Mesendoderm (in vitro differentiated cells): ENCODE measurements at regions not wholly inside any gene's neighbourhood (a gene's known extent, or its start where the extent isn't known, plus 50 kb on each side); places are given as distances from the start of the nearest gene placed in this dataset.

Experiments used
- DNase-seq: peaks from one replicate; pipeline ENCODE4 v3.0.0; 2013
- H2AK5ac ChIP-seq: 2 replicates; pipeline ENCODE4 v1.6.1; 2013; ENCODE audit warnings: low read length, inconsistent platforms
- H2BK120ac ChIP-seq: 2 replicates; pipeline ENCODE4 v1.6.1; 2013; ENCODE audit warnings: low read depth, mild to moderate bottlenecking, low read length, moderate library complexity, mixed read lengths
- H2BK15ac ChIP-seq: replicated peaks from 2 replicates; pipeline ENCODE4 v1.6.1; 2013; ENCODE audit warnings: low read depth, mild to moderate bottlenecking, moderate library complexity
- H2BK5ac ChIP-seq: 2 replicates; pipeline ENCODE4 v1.6.1; 2013; ENCODE audit warnings: low read length, inconsistent platforms
- H3K18ac ChIP-seq: 2 replicates; pipeline ENCODE4 v1.6.1; 2013; ENCODE audit warnings: mild to moderate bottlenecking, low read length, mixed read lengths
- H3K23ac ChIP-seq: one replicate; pipeline ENCODE4 v1.6.1; 2013; ENCODE audit warnings: low read length
- H3K27ac ChIP-seq: 2 replicates; pipeline ENCODE4 v1.5.1; 2013; ENCODE audit warnings: low read depth, mild to moderate bottlenecking, inconsistent platforms, low read length, moderate library complexity
- H3K27me3 ChIP-seq: 2 replicates; pipeline ENCODE4 v1.6.1; 2013; ENCODE audit warnings: low read length, control low read depth, mild to moderate bottlenecking, inconsistent platforms; ENCODE audit not compliant: insufficient read depth, poor library complexity
- H3K36me3 ChIP-seq: 2 replicates; pipeline ENCODE4 v1.6.1; 2013; ENCODE audit warnings: low read length, inconsistent platforms; ENCODE audit not compliant: control insufficient read depth, insufficient read depth
- H3K4ac ChIP-seq: one replicate; pipeline ENCODE4 v1.6.1; 2013; ENCODE audit warnings: low read depth, mild to moderate bottlenecking, low read length, moderate library complexity
- H3K4me1 ChIP-seq: 2 replicates; pipeline ENCODE4 v1.6.1; 2013; ENCODE audit warnings: low read depth, low read length, inconsistent platforms; ENCODE audit not compliant: control insufficient read depth
- H3K4me2 ChIP-seq: 2 replicates; pipeline ENCODE4 v1.6.1; 2013; ENCODE audit warnings: low read length
- H3K4me3 ChIP-seq: 2 replicates; pipeline ENCODE4 v1.5.1; 2013; ENCODE audit warnings: mild to moderate bottlenecking, low read length
- H3K56ac ChIP-seq: one replicate; pipeline ENCODE4 v1.6.1; 2013; ENCODE audit warnings: low read length
- H3K79me1 ChIP-seq: 2 replicates; pipeline ENCODE4 v1.6.1; 2013; ENCODE audit warnings: low read length, inconsistent platforms
- H3K79me2 ChIP-seq: 2 replicates; pipeline ENCODE4 v1.6.1; 2013; ENCODE audit warnings: mild to moderate bottlenecking, low read length; ENCODE audit not compliant: control insufficient read depth, insufficient read depth
- H3K9ac ChIP-seq: 2 replicates; pipeline ENCODE4 v1.6.1; 2013; ENCODE audit warnings: low read length, inconsistent platforms
- H4K5ac ChIP-seq: one replicate; pipeline ENCODE4 v1.6.1; 2013; ENCODE audit warnings: low read length
- H4K8ac ChIP-seq: one replicate; pipeline ENCODE4 v1.6.1; 2013; ENCODE audit warnings: low read depth, mild to moderate bottlenecking, control low read depth, low read length, moderate library complexity
- WGBS: extraction: QIAGEN DNeasy Blood & Tissue Kit; methylation state at CpG from one replicate; pipeline ENCODE4 v1.1.7; 2013; ENCODE audit warnings: low lambda C conversion rate, missing lambda C conversion rate; ENCODE audit not compliant: insufficient coverage; ENCODE audit errors: extremely low coverage; 5-methylcytosine and 5-hydroxymethylcytosine counted together

DNA sequence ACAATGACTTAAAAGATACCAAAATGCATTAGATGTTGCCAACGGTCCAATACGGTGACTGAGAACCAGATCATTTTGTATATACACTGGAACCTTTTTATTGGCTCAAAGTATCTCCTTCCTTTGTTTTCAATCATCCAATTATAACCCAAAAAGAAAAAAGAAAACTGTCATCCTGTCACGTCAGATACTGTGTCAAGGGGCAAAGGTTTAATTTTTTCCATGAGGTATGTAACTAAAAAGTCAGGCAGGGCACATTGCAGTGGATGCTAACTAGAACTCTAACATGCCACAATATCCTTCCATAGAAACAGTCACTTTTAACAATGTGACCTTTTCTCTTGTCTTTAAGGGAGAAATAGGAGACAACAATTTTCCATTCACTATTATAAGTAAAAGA lies 267.6 kb upstream of the NEBL start:
- Histone ChIP-seq H4K5ac (no peak overlapping the region), H4K8ac (no peak overlapping the region), H3K79me1 (no peaks in the 10 kb centered on the region), H3K23ac (no peak overlapping the region), H3K27me3 (no peaks in the 10 kb centered on the region), H2BK15ac (no peak overlapping the region), H3K56ac (no peak overlapping the region), H3K4ac (no peak overlapping the region), H3K4me1 (no peaks in the 10 kb centered on the region), H3K27ac (no peak overlapping the region), H2AK5ac (no peak overlapping the region), H3K4me3 (no peak overlapping the region), H3K18ac (no peak overlapping the region), H3K9ac (no peak overlapping the region), H2BK5ac (no peak overlapping the region), H3K79me2 (no peaks in the 10 kb centered on the region), H2BK120ac (no peak overlapping the region), H3K4me2 (no peak overlapping the region), H3K36me3 (no peaks in the 10 kb centered on the region)
- no peak for DNase-seq
- no CpG with 5 or more reads among the region's 3 CpGs for WGBS

DNA sequence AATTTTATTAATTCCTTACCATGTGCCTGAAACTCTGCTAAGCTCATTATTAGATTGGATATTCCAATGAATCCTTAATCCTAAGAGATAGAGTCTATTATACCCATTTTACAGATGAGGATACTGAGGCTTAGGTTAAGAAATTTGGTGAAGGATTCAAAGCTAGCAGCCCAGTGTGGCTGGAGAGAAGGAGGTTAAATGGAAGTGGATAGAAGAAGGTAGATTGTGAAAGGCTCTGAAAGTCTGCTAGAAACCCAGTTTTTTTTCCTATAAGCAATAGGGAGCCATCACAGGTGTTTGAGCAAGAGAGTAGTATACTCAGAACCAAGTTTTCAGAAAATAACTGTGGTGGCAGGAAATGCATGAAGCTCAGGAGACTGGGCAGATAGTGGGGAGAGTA lies 265.8 kb upstream of the NEBL start:
- no peak overlapping the region for H3K4ac ChIP-seq
- no peak overlapping the region for H3K18ac ChIP-seq
- no peak overlapping the region for H3K4me3 ChIP-seq
- H3K56ac ChIP-seq = no peak overlapping the region
- no peak overlapping the region for H2BK15ac ChIP-seq
- H4K8ac ChIP-seq = no peak overlapping the region
- H3K9ac ChIP-seq = no peak overlapping the region
- H3K23ac ChIP-seq = no peak overlapping the region
- no peaks in the 10 kb centered on the region for H3K4me1 ChIP-seq
- H3K79me2 ChIP-seq = no peaks in the 10 kb centered on the region
- H3K27ac ChIP-seq = no peak overlapping the region
- DNase-seq = no peak
- H2AK5ac ChIP-seq = no peak overlapping the region
- no peak overlapping the region for H3K4me2 ChIP-seq
- no peak overlapping the region for H4K5ac ChIP-seq
- H3K27me3 ChIP-seq = no peaks in the 10 kb centered on the region
- H3K79me1 ChIP-seq = no peaks in the 10 kb centered on the region
- H3K36me3 ChIP-seq = no peaks in the 10 kb centered on the region
- no peak overlapping the region for H2BK120ac ChIP-seq
- no peak overlapping the region for H2BK5ac ChIP-seq

DNA sequence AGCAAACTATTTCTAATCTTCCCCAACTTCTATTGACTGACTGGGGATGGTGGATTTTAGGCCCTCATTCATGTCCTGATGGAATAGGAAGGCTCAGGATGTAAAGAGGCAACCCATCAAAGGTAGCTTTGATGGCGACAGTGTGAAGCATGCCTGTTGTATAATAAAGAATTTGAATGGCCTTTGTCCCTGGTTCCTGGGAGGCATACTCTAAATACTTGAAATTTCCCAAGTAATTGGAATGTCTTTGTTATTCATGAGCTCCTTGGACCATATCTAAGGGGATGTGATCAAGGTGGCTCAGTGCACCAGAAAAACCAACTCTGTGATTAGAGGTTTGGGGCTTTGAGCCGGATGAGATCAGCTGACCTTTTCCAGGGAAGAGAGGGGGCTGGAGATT lies 264.5 kb upstream of the NEBL start:
- H3K4me1 ChIP-seq = no peaks in the 10 kb centered on the region
- H4K8ac ChIP-seq = no peak overlapping the region
- H3K56ac ChIP-seq = no peak overlapping the region
- H3K36me3 ChIP-seq = no peaks in the 10 kb centered on the region
- H3K27ac ChIP-seq = no peak overlapping the region
- H3K27me3 ChIP-seq = no peaks in the 10 kb centered on the region
- no peak overlapping the region for H4K5ac ChIP-seq
- no peak overlapping the region for H3K4me2 ChIP-seq
- H3K4me3 ChIP-seq = no peak overlapping the region
- WGBS = no CpG with 5 or more reads among the region's 2 CpGs
- H3K79me2 ChIP-seq = no peaks in the 10 kb centered on the region
- H3K79me1 ChIP-seq = no peaks in the 10 kb centered on the region
- no peak overlapping the region for H2BK5ac ChIP-seq
- H2AK5ac ChIP-seq = no peak overlapping the region
- no peak overlapping the region for H3K4ac ChIP-seq
- no peak overlapping the region for H2BK120ac ChIP-seq
- peak; percentile 89 for DNase-seq
- no peak overlapping the region for H3K23ac ChIP-seq
- no peak overlapping the region for H3K9ac ChIP-seq
- H2BK15ac ChIP-seq = no peak overlapping the region
- H3K18ac ChIP-seq = no peak overlapping the region

DNA sequence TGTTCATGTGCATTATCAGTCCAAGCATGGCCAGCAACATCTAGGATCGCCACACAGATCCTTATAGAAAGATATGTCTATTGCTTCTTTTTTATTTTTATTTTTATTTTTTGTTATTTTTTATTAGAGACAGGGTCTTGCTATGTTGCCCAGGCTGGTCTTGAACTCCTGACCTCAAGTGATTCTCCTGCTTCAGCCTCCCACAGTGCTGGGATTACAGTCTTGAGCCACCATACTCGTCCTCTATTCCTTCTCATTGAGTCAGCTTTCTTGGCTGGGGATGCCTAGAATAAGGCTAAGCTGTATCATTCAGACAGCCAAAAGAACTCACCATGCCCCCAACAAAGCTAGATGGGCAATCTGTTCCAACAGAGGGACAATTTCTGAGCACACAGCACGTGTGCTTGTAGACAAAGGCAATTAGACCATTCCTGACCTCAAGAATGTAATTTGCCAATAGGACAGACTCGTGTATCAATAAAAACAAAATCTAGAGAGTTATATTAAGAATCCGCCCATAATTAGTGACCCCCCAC lies 264.0 kb upstream of the NEBL start:
- Histone ChIP-seq H3K79me2 (no peaks in the 10 kb centered on the region), H3K4me3 (no peak overlapping the region), H2BK15ac (no peak overlapping the region), H3K4me1 (no peaks in the 10 kb centered on the region), H3K9ac (no peak overlapping the region), H3K18ac (no peak overlapping the region), H3K4me2 (no peak overlapping the region), H3K56ac (no peak overlapping the region), H2BK120ac (no peak overlapping the region), H4K5ac (no peak overlapping the region), H3K27ac (no peak overlapping the region), H3K23ac (no peak overlapping the region), H2AK5ac (no peak overlapping the region), H3K79me1 (no peaks in the 10 kb centered on the region), H2BK5ac (no peak overlapping the region), H3K4ac (no peak overlapping the region), H4K8ac (no peak overlapping the region), H3K36me3 (no peaks in the 10 kb centered on the region), H3K27me3 (no peaks in the 10 kb centered on the region)
- no peak for DNase-seq
- WGBS = no CpG with 5 or more reads among the region's 5 CpGs

GRCh38 chr10:21160116-21160515 lies 263.0 kb upstream of the NEBL start:
- H4K8ac ChIP-seq = no peak overlapping the region
- H3K36me3 ChIP-seq = no peaks in the 10 kb centered on the region
- no peak overlapping the region for H3K4me2 ChIP-seq
- no CpG with 5 or more reads among the region's 4 CpGs for WGBS
- H2BK5ac ChIP-seq = no peak overlapping the region
- no peak overlapping the region for H2AK5ac ChIP-seq
- no peaks in the 10 kb centered on the region for H3K27me3 ChIP-seq
- H2BK120ac ChIP-seq = no peak overlapping the region
- no peak overlapping the region for H2BK15ac ChIP-seq
- H3K4me3 ChIP-seq = no peak overlapping the region
- no peaks in the 10 kb centered on the region for H3K4me1 ChIP-seq
- H4K5ac ChIP-seq = no peak overlapping the region
- no peak overlapping the region for H3K23ac ChIP-seq
- no peak for DNase-seq
- H3K79me2 ChIP-seq = no peaks in the 10 kb centered on the region
- H3K9ac ChIP-seq = no peak overlapping the region
- H3K27ac ChIP-seq = no peak overlapping the region
- H3K79me1 ChIP-seq = no peaks in the 10 kb centered on the region
- no peak overlapping the region for H3K4ac ChIP-seq
- no peak overlapping the region for H3K56ac ChIP-seq
- H3K18ac ChIP-seq = no peak overlapping the region

DNA sequence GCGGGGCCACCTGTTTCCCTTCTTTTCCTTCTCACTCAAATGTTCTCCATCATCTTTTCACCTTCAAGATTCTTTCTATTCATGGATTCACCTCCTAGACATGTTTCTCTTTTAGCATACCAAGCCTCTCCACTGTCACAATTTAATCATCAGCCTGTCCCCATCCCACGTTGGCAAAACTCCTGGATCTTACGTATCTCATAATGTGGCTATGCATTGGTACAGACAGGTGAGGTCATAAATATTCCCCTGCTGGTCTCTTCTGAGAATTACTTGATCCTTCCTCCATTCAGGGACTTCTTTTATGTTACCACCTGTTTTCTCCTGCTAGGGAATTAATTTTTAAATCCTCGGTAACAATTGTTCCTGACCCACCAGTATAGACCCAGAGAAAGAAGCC lies 262.6 kb upstream of the NEBL start:
- no peak overlapping the region for H2BK15ac ChIP-seq
- no peaks in the 10 kb centered on the region for H3K79me2 ChIP-seq
- WGBS = no CpG with 5 or more reads among the region's 4 CpGs
- no peaks in the 10 kb centered on the region for H3K27me3 ChIP-seq
- H2BK5ac ChIP-seq = no peak overlapping the region
- H4K5ac ChIP-seq = no peak overlapping the region
- no peak for DNase-seq
- no peak overlapping the region for H3K9ac ChIP-seq
- no peak overlapping the region for H3K4ac ChIP-seq
- no peak overlapping the region for H2AK5ac ChIP-seq
- H2BK120ac ChIP-seq = no peak overlapping the region
- no peak overlapping the region for H3K23ac ChIP-seq
- H3K56ac ChIP-seq = no peak overlapping the region
- H3K4me2 ChIP-seq = no peak overlapping the region
- no peaks in the 10 kb centered on the region for H3K79me1 ChIP-seq
- no peak overlapping the region for H4K8ac ChIP-seq
- no peaks in the 10 kb centered on the region for H3K4me1 ChIP-seq
- no peak overlapping the region for H3K18ac ChIP-seq
- H3K27ac ChIP-seq = no peak overlapping the region
- H3K4me3 ChIP-seq = no peak overlapping the region
- H3K36me3 ChIP-seq = no peaks in the 10 kb centered on the region
